GM23248 (cell line): ENCODE measurements at regions not wholly inside any gene's neighbourhood (a gene's known extent, or its start where the extent isn't known, plus 50 kb on each side); places are given as distances from the start of the nearest gene placed in this dataset.

ENCODE experiments used
- DNase-seq: peaks from one replicate; pipeline ENCODE4 v3.0.0-alpha.2; 2015
- H2AFZ ChIP-seq: fragments of 200-600 bp; sonication (generic); 2 replicates; pipeline ENCODE4 v1.6.1; 2016; ENCODE audit warnings: antibody characterized with exemption
- H3F3A ChIP-seq: fragments of 200-600 bp; sonication (generic); 2 replicates; pipeline ENCODE4 v1.6.1; 2016; ENCODE audit warnings: mild to moderate bottlenecking, antibody characterized with exemption, mixed run types; ENCODE audit not compliant: insufficient read depth
- H3K27ac ChIP-seq: fragments of 200-600 bp; sonication (generic); 2 replicates; pipeline ENCODE4 v1.5.1; 2016; ENCODE audit warnings: mild to moderate bottlenecking
- H3K27me3 ChIP-seq: fragments of 200-600 bp; sonication (generic); replicated peaks from 2 replicates; pipeline ENCODE4 v1.6.1; 2016; ENCODE audit warnings: mild to moderate bottlenecking; ENCODE audit not compliant: insufficient read depth
- H3K36me3 ChIP-seq: fragments of 200-600 bp; sonication (generic); 2 replicates; pipeline ENCODE4 v1.6.1; 2016; ENCODE audit warnings: low read depth, mild to moderate bottlenecking
- H3K4me1 ChIP-seq: fragments of 200-600 bp; sonication (generic); 2 replicates; pipeline ENCODE4 v1.6.1; 2016; ENCODE audit warnings: mild to moderate bottlenecking; ENCODE audit not compliant: insufficient read depth
- H3K4me2 ChIP-seq: fragments of 200-600 bp; sonication (generic); one replicate; pipeline ENCODE4 v1.6.1; 2016; ENCODE audit warnings: mild to moderate bottlenecking; ENCODE audit not compliant: unreplicated experiment
- H3K4me3 ChIP-seq: fragments of 200-600 bp; sonication (generic); 2 replicates; pipeline ENCODE4 v1.5.1; 2016; ENCODE audit warnings: mild to moderate bottlenecking
- H3K79me2 ChIP-seq: fragments of 200-600 bp; sonication (generic); 2 replicates; pipeline ENCODE4 v1.6.1; 2016; ENCODE audit warnings: mild to moderate bottlenecking; ENCODE audit not compliant: insufficient read depth
- H3K9ac ChIP-seq: fragments of 200-600 bp; sonication (generic); 2 replicates; pipeline ENCODE4 v1.6.1; 2016; ENCODE audit warnings: mild to moderate bottlenecking
- H3K9me2 ChIP-seq: fragments of 200-600 bp; sonication (generic); 2 replicates; pipeline ENCODE4 v1.6.1; 2016; ENCODE audit warnings: mixed run types, mild to moderate bottlenecking, moderate library complexity; ENCODE audit not compliant: insufficient read depth
- H3K9me3 ChIP-seq: fragments of 200-600 bp; sonication (generic); one replicate; pipeline ENCODE4 v1.6.1; 2017; ENCODE audit warnings: low read depth
- H4K20me1 ChIP-seq: fragments of 200-600 bp; sonication (generic); 2 replicates; pipeline ENCODE4 v1.6.0; 2016; ENCODE audit not compliant: insufficient read depth
- EZH2 ChIP-seq: fragments of 200-600 bp; sonication (generic); IDR thresholded peaks from 2 replicates; pipeline ENCODE4 v1.6.1; 2018; ENCODE audit warnings: antibody characterized with exemption, mild to moderate bottlenecking; ENCODE audit not compliant: insufficient read depth, poor library complexity, severe bottlenecking
- EZH2phosphoT487 ChIP-seq: fragments of 200-600 bp; sonication (generic); IDR thresholded peaks from 2 replicates; pipeline ENCODE4 v1.6.1; 2018; ENCODE audit warnings: antibody characterized with exemption, moderate library complexity, mild to moderate bottlenecking, low read depth; ENCODE audit not compliant: insufficient read depth
- WGBS, 2 experiments: methylation state at CpG; one replicate each; pipeline ENCODE4 v1.1.6; 2015 to 2017; ENCODE audit warnings: low lambda C conversion rate in 2 of 2, low coverage in 1 of 2; ENCODE audit errors: missing lambda C conversion rate in 2 of 2; 5-methylcytosine and 5-hydroxymethylcytosine counted together
- in situ Hi-C: fragments of 300-500 bp; cut with MboI; formaldehyde crosslinking; loops from 2 replicates; pipeline ENCODE4 v1.15.0; 2020

DNA sequence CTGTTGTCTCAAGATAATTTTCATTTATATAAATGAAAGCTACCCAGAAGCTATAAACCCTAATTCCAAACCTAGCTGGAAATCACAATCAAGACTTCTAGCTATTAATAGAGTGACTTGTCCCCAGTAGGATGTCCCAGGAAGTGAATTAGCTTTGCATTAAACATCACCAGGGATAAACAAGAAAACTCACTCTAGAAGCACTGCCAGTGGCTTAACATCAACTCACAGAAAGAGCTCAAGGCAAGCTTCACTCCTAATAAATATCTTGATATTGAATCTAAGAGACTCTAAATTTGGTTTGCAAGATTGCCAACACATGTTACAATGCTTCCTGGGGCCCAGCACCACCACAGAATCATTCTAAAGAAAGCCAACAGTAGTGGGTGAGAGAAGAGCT lies 468.7 kb upstream of the FAM241A start:
- in situ Hi-C loops, result no loop called here
- H2AFZ ChIP-seq, result peak overlapping the region; percentile 79
- H3K27me3 ChIP-seq, result no peaks in the 10 kb centered on the region
- H3K4me2 ChIP-seq, result peak overlapping the region; percentile 53
- H3F3A ChIP-seq, result peaks cover 33% of the 10 kb centered on the region
- no peak for TF ChIP-seq EZH2
- TF ChIP-seq EZH2phosphoT487, result no peak
- H3K9me3 ChIP-seq, result no peaks in the 10 kb centered on the region
- no peak overlapping the region for H3K4me3 ChIP-seq
- DNase-seq, result no peak
- H3K4me1 ChIP-seq, result peaks cover 40% of the 10 kb centered on the region
- no peaks in the 10 kb centered on the region for H4K20me1 ChIP-seq
- H3K27ac ChIP-seq, result peak overlapping the region; percentile 18; the same call in 1 of the 2 replicates
- H3K9ac ChIP-seq, result peak overlapping the region; percentile 18; the same call in 1 of the 2 replicates
- no peaks in the 10 kb centered on the region for H3K9me2 ChIP-seq
- no peaks in the 10 kb centered on the region for H3K79me2 ChIP-seq
- H3K36me3 ChIP-seq, result no peaks in the 10 kb centered on the region

- in situ Hi-C loops, result no loop called here
- TF ChIP-seq EZH2 (no peak), EZH2phosphoT487 (peak; percentile 96)
- Histone ChIP-seq H3K4me3 (peak overlapping the region; percentile 39), H3K4me1 (peaks cover 40% of the 10 kb centered on the region), H3K9me2 (no peaks in the 10 kb centered on the region), H3K9ac (peak overlapping the region; percentile 58), H3K4me2 (peak overlapping the region; percentile 53), H3K27ac (peak overlapping the region; percentile 73), H3K27me3 (no peaks in the 10 kb centered on the region), H2AFZ (peak overlapping the region; percentile 79), H4K20me1 (no peaks in the 10 kb centered on the region), H3K36me3 (no peaks in the 10 kb centered on the region), H3K9me3 (no peaks in the 10 kb centered on the region), H3F3A (peaks cover 33% of the 10 kb centered on the region), H3K79me2 (no peaks in the 10 kb centered on the region)
- 0 to 2% methylated on average over 1 of the region's 1 CpG for WGBS, 2 experiments
- peak; percentile 98 for DNase-seq
These were observed 466.8 kb upstream of the FAM241A start for GRCh38 chr4:111678479-111678878.

- Histone ChIP-seq H4K20me1 (no peaks in the 10 kb centered on the region), H3K4me3 (peak overlapping the region; percentile 5; the same call in 1 of the 2 replicates), H2AFZ (0 out of 2 replicates have a peak overlapping the region, but pooled peaks have one; percentile 2), H3K4me1 (peaks cover 40% of the 10 kb centered on the region), H3K9me3 (no peaks in the 10 kb centered on the region), H3F3A (peaks cover 33% of the 10 kb centered on the region), H3K79me2 (no peaks in the 10 kb centered on the region), H3K9ac (peak overlapping the region; percentile 21; the same call in 1 of the 2 replicates), H3K27ac (peak overlapping the region; percentile 73), H3K4me2 (peak overlapping the region; percentile 37), H3K36me3 (no peaks in the 10 kb centered on the region), H3K27me3 (no peaks in the 10 kb centered on the region), H3K9me2 (no peaks in the 10 kb centered on the region)
- no peak for DNase-seq
- no peak for TF ChIP-seq EZH2
- no peak for TF ChIP-seq EZH2phosphoT487
- in situ Hi-C loops, result no loop called here
- 60 to 64% methylated on average over 5 of the region's 5 CpGs for WGBS, 2 experiments
These were observed 466.3 kb upstream of the FAM241A start for GRCh38 chr4:111678908-111679307.

DNA sequence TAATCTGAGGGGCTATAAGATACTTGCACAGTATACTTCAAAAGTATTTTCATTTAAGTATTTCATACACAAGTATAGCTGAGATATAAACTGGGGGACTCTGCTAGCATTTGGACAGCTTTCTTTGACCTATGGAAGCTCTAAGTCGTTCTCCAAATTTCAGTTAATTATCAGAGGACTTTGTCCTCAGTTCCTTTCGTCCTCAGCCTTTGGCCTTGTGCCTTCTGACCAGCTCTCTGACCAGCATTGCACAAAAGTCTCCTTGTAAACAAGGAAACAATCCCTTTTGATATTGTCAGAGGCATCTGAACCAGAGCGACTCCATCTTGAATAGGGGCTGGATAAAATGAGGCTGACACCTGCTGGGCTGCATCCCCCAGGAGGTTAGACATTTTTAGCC lies 464.0 kb upstream of the FAM241A start:
- Histone ChIP-seq H4K20me1 (no peaks in the 10 kb centered on the region), H3K27me3 (no peaks in the 10 kb centered on the region), H3K4me1 (peaks cover 40% of the 10 kb centered on the region), H3K36me3 (no peaks in the 10 kb centered on the region), H2AFZ (no peak overlapping the region), H3F3A (peaks cover 33% of the 10 kb centered on the region), H3K27ac (no peak overlapping the region), H3K9me2 (no peaks in the 10 kb centered on the region), H3K79me2 (no peaks in the 10 kb centered on the region), H3K4me3 (no peak overlapping the region), H3K9ac (no peak overlapping the region), H3K9me3 (no peaks in the 10 kb centered on the region), H3K4me2 (no peak overlapping the region)
- in situ Hi-C loops, result no loop called here
- no peak for TF ChIP-seq EZH2phosphoT487
- no peak for TF ChIP-seq EZH2
- 84 to 88% methylated on average over 3 of the region's 3 CpGs for WGBS, 2 experiments
- DNase-seq, result no peak

GRCh38 chr4:111681751-111682150 lies 463.5 kb upstream of the FAM241A start:
- Histone ChIP-seq H3K4me3 (no peak overlapping the region), H2AFZ (no peak overlapping the region), H3K4me1 (peaks cover 36% of the 10 kb centered on the region), H3K9me2 (no peaks in the 10 kb centered on the region), H3K9ac (no peak overlapping the region), H3K36me3 (no peaks in the 10 kb centered on the region), H3F3A (peaks cover 32% of the 10 kb centered on the region), H3K9me3 (no peaks in the 10 kb centered on the region), H4K20me1 (no peaks in the 10 kb centered on the region), H3K27me3 (no peaks in the 10 kb centered on the region), H3K79me2 (no peaks in the 10 kb centered on the region), H3K4me2 (no peak overlapping the region), H3K27ac (no peak overlapping the region)
- no peak for DNase-seq
- TF ChIP-seq EZH2phosphoT487 (no peak), EZH2 (no peak)
- 94 to 95% methylated on average over 7 of the region's 7 CpGs for WGBS, 2 experiments
- in situ Hi-C loops, result no loop called here
